ENCODE measurements at regions not wholly inside any gene's neighbourhood (a gene's known extent, or its start where the extent isn't known, plus 50 kb on each side); places are given as distances from the start of the nearest gene placed in this dataset.

- no peak for DNase-seq (ENCODE audit: low read depth)
- no peak for TF ChIP-seq CTCF (conservative IDR thresholded peaks at IDR 0.05; ENCODE audit: low read depth, low read length)
- H3K4me3 ChIP-seq (ENCODE audit: low read length), result no peak overlapping the region
Measured at GRCh38 chr7:118696879-118697278, 472.4 kb downstream of the ANKRD7 start.

- H3K4me3 ChIP-seq (ENCODE audit: low read length), result no peak overlapping the region
- DNase-seq (ENCODE audit: low read depth), result no peak
- no peak for TF ChIP-seq CTCF (conservative IDR thresholded peaks at IDR 0.05; ENCODE audit: low read depth, low read length)
Measured at GRCh38 chr7:118699222-118699621, 474.7 kb downstream of the ANKRD7 start.

- TF ChIP-seq CTCF (conservative IDR thresholded peaks at IDR 0.05; ENCODE audit: low read depth, low read length), result no peak
- no peak overlapping the region for H3K4me3 ChIP-seq (ENCODE audit: low read length)
- DNase-seq (ENCODE audit: low read depth), result no peak
Measured at GRCh38 chr7:118708741-118709140, 484.2 kb downstream of the ANKRD7 start.

- H3K4me3 ChIP-seq (ENCODE audit: low read length), result no peak overlapping the region
- TF ChIP-seq CTCF (conservative IDR thresholded peaks at IDR 0.05; ENCODE audit: low read depth, low read length), result no peak
- DNase-seq (ENCODE audit: low read depth), result no peak
Measured at GRCh38 chr7:118711688-118712087, 487.2 kb downstream of the ANKRD7 start.

GRCh38 chr7:118713039-118713438 is 488.5 kb downstream of the ANKRD7 start:
- DNase-seq (ENCODE audit: low read depth), result no peak
- no peak overlapping the region for H3K4me3 ChIP-seq (ENCODE audit: low read length)
- TF ChIP-seq CTCF (conservative IDR thresholded peaks at IDR 0.05; ENCODE audit: low read depth, low read length), result no peak

- no peak overlapping the region for H3K4me3 ChIP-seq (ENCODE audit: low read length)
- TF ChIP-seq CTCF (conservative IDR thresholded peaks at IDR 0.05; ENCODE audit: low read depth, low read length), result no peak
- DNase-seq (ENCODE audit: low read depth), result no peak
Measured at GRCh38 chr7:118720632-118721031, 496.1 kb downstream of the ANKRD7 start.

GRCh38 chr7:118731854-118732253 is 507.4 kb downstream of the ANKRD7 start:
- TF ChIP-seq CTCF (conservative IDR thresholded peaks at IDR 0.05; ENCODE audit: low read depth, low read length), result no peak
- H3K4me3 ChIP-seq (ENCODE audit: low read length), result no peak overlapping the region

More at GRCh38 chr7:118731854-118732253, 507.4 kb downstream of the ANKRD7 start:
- DNase-seq (ENCODE audit: low read depth), result no peak

Data from retinal pigment epithelial cell (primary cell).